ENCODE measurements at regions not wholly inside any gene's neighbourhood (a gene's known extent, or its start where the extent isn't known, plus 50 kb on each side); places are given as distances from the start of the nearest gene placed in this dataset.

GRCh38 chr5:73230264-73231245, 57.6 kb downstream of the TMEM174 start:
- no peak for TF ChIP-seq CTCF (IDR thresholded peaks at IDR 0.05)
- no peak for DNase-seq (ENCODE audit: extremely low spot score, unreplicated experiment)
- Mint-ChIP-seq H3K36me3 (ENCODE audit: unreplicated experiment) (no peaks in the 10 kb centered on the region), H3K4me3 (ENCODE audit: unreplicated experiment) (no peak overlapping the region), H3K9me3 (ENCODE audit: unreplicated experiment) (no peaks in the 10 kb centered on the region), H3K27me3 (ENCODE audit: unreplicated experiment) (peaks cover 2% of the 10 kb centered on the region), H3K4me1 (ENCODE audit: unreplicated experiment) (peaks cover 55% of the 10 kb centered on the region), H3K27ac (ENCODE audit: unreplicated experiment) (peak overlapping the region; percentile 6)

- Mint-ChIP-seq H3K4me3 (ENCODE audit: unreplicated experiment) (no peak overlapping the region), H3K4me1 (ENCODE audit: unreplicated experiment) (peaks cover 50% of the 10 kb centered on the region), H3K27me3 (ENCODE audit: unreplicated experiment) (peaks cover 8% of the 10 kb centered on the region), H3K9me3 (ENCODE audit: unreplicated experiment) (no peaks in the 10 kb centered on the region), H3K36me3 (ENCODE audit: unreplicated experiment) (no peaks in the 10 kb centered on the region), H3K27ac (ENCODE audit: unreplicated experiment) (peak overlapping the region; percentile 63)
- TF ChIP-seq CTCF (IDR thresholded peaks at IDR 0.05), result no peak
- DNase-seq (ENCODE audit: extremely low spot score, unreplicated experiment), result no peak
These were observed 56.3 kb downstream of the TMEM174 start for GRCh38 chr5:73229271-73229670.

GRCh38 chr5:73228052-73228451, 55.1 kb downstream of the TMEM174 start:
- DNase-seq (ENCODE audit: extremely low spot score, unreplicated experiment), result no peak

More at GRCh38 chr5:73228052-73228451, 55.1 kb downstream of the TMEM174 start:
- Mint-ChIP-seq H3K9me3 (ENCODE audit: unreplicated experiment) (no peaks in the 10 kb centered on the region), H3K4me1 (ENCODE audit: unreplicated experiment) (peaks cover 41% of the 10 kb centered on the region), H3K36me3 (ENCODE audit: unreplicated experiment) (no peaks in the 10 kb centered on the region), H3K27ac (ENCODE audit: unreplicated experiment) (no peak overlapping the region), H3K27me3 (ENCODE audit: unreplicated experiment) (peaks cover 13% of the 10 kb centered on the region), H3K4me3 (ENCODE audit: unreplicated experiment) (no peak overlapping the region)
- no peak for TF ChIP-seq CTCF (IDR thresholded peaks at IDR 0.05)
